IMR-90 (cell line): ENCODE measurements at regions not wholly inside any gene's neighbourhood (a gene's known extent, or its start where the extent isn't known, plus 50 kb on each side); places are given as distances from the start of the nearest gene placed in this dataset.

Experiments
- ATAC-seq: fragments of 200-7000 bp; cut with Tn5 transposase; 2 replicates; pipeline ENCODE4 v1.9.1; 2020; ENCODE audit warnings: low read depth, mild to moderate bottlenecking, moderate library complexity
- BruUV-seq: library from RNA; stranded (reverse); fragments of 400-500 nt; replicated peaks from 2 replicates; lab custom pipeline; 2021; lab: Mats Ljungman, UMichigan
- CTCF ChIA-PET: fragments of 300-600 bp; formaldehyde crosslinking; extraction: SDS; loops from one replicate; lab custom pipeline; 2021; ENCODE audit warnings: antibody characterized with exemption; lab: Yijun Ruan, JAX
- POLR2A ChIA-PET: fragments of 300-600 bp; sonication (Branson Sonifier 250); formaldehyde crosslinking; loops from one replicate; lab custom pipeline; 2022; ENCODE audit warnings: antibody characterized with exemption; ENCODE audit not compliant: unreplicated experiment; lab: Charles Lee
- DNase-seq: peaks from one replicate; pipeline ENCODE4 v3.0.0; 2013
- H2AFZ ChIP-seq: replicated peaks from 2 replicates; pipeline ENCODE3; 2013; ENCODE audit warnings: low read length, mild to moderate bottlenecking; ENCODE audit not compliant: poor library complexity
- H2AK5ac ChIP-seq: 2 replicates; pipeline ENCODE4 v1.6.1; 2013; ENCODE audit warnings: low read depth, low read length, inconsistent platforms
- H2AK9ac ChIP-seq: replicated peaks from 2 replicates; pipeline ENCODE3; 2013; ENCODE audit warnings: mild to moderate bottlenecking, low read depth, low read length, moderate library complexity; ENCODE audit not compliant: poor library complexity
- H2BK120ac ChIP-seq: 2 replicates; pipeline ENCODE4 v1.6.1; 2013; ENCODE audit warnings: low read depth, low read length, inconsistent platforms
- H2BK15ac ChIP-seq: 3 replicates; pipeline ENCODE4 v1.6.1; 2013; ENCODE audit warnings: low read depth, low read length, inconsistent platforms
- H2BK20ac ChIP-seq: 2 replicates; pipeline ENCODE4 v1.6.1; 2013; ENCODE audit warnings: low read depth, mild to moderate bottlenecking, inconsistent platforms, low read length, moderate library complexity
- H2BK5ac ChIP-seq: 2 replicates; pipeline ENCODE4 v1.6.1; 2013; ENCODE audit warnings: mild to moderate bottlenecking, low read depth, low read length, inconsistent platforms; ENCODE audit not compliant: poor library complexity, severe bottlenecking
- H3K14ac ChIP-seq: replicated peaks from 2 replicates; pipeline ENCODE4 v1.6.1; 2013; ENCODE audit warnings: low read depth, low read length, inconsistent platforms
- H3K18ac ChIP-seq: 2 replicates; pipeline ENCODE4 v1.6.1; 2013; ENCODE audit warnings: low read depth, low read length, control low read depth
- H3K23ac ChIP-seq: 2 replicates; pipeline ENCODE4 v1.6.1; 2013; ENCODE audit warnings: low read depth, low read length, inconsistent platforms
- H3K27ac ChIP-seq: 2 replicates; pipeline ENCODE4 v1.5.1; 2013; ENCODE audit warnings: mild to moderate bottlenecking, control low read depth, low read length; ENCODE audit not compliant: insufficient read depth
- H3K27me3 ChIP-seq: 2 replicates; pipeline ENCODE4 v1.6.1; 2013; ENCODE audit warnings: low read length; ENCODE audit not compliant: control insufficient read depth, insufficient read depth
- H3K36me3 ChIP-seq: 2 replicates; pipeline ENCODE4 v1.6.1; 2013; ENCODE audit warnings: low read length, mixed read lengths; ENCODE audit not compliant: control insufficient read depth, insufficient read depth
- H3K4ac ChIP-seq: 2 replicates; pipeline ENCODE4 v1.6.1; 2013; ENCODE audit warnings: low read depth, low read length, inconsistent platforms
- H3K4me1 ChIP-seq: 2 replicates; pipeline ENCODE4 v1.6.1; 2013; ENCODE audit warnings: low read length, mixed read lengths; ENCODE audit not compliant: control insufficient read depth, insufficient read depth
- H3K4me2 ChIP-seq: 2 replicates; pipeline ENCODE4 v1.6.1; 2013; ENCODE audit warnings: low read depth, mild to moderate bottlenecking, control low read depth, low read length, moderate library complexity
- H3K4me3 ChIP-seq: 2 replicates; pipeline ENCODE4 v1.5.1; 2013; ENCODE audit warnings: low read depth, mild to moderate bottlenecking, control low read depth, low read length, moderate library complexity; ENCODE audit not compliant: insufficient read depth
- H3K56ac ChIP-seq: 2 replicates; pipeline ENCODE4 v1.6.1; 2013; ENCODE audit warnings: low read length, inconsistent platforms; ENCODE audit not compliant: insufficient read depth; ENCODE audit errors: extremely low read depth
- H3K79me1 ChIP-seq, 2 experiments: 2 replicates each; pipeline ENCODE4 v1.6.1; 2013; ENCODE audit warnings: low read length in 2 of 2, inconsistent platforms in 1 of 2, low read depth in 1 of 2
- H3K9ac ChIP-seq: 2 replicates; pipeline ENCODE4 v1.6.1; 2013; ENCODE audit warnings: low read depth, low read length, control low read depth
- H3K9me1 ChIP-seq: 2 replicates; pipeline ENCODE4 v1.6.1; 2013; ENCODE audit warnings: low read length, inconsistent platforms; ENCODE audit not compliant: insufficient read depth
- H3K9me3 ChIP-seq: 2 replicates; pipeline ENCODE4 v1.6.1; 2013; ENCODE audit warnings: low read length; ENCODE audit not compliant: control insufficient read depth, insufficient read depth
- H4K20me1 ChIP-seq: 2 replicates; pipeline ENCODE4 v1.6.1; 2013; ENCODE audit warnings: low read length, inconsistent platforms; ENCODE audit not compliant: insufficient read depth
- H4K5ac ChIP-seq: 2 replicates; pipeline ENCODE4 v1.6.1; 2013; ENCODE audit warnings: mild to moderate bottlenecking, low read depth, low read length, control low read depth
- H4K8ac ChIP-seq, 2 experiments: 2 replicates each; pipeline ENCODE4 v1.6.1; 2013; ENCODE audit warnings: low read depth in 2 of 2, low read length in 2 of 2, control low read depth in 1 of 2, inconsistent platforms in 1 of 2
- H4K91ac ChIP-seq: 2 replicates; pipeline ENCODE4 v1.6.1; 2013; ENCODE audit warnings: low read depth, low read length, inconsistent platforms; ENCODE audit not compliant: insufficient read depth
- BHLHE40 ChIP-seq: fragments of 150-350 bp; IDR thresholded peaks from 2 replicates; pipeline ENCODE4 v1.6.1; 2016; ENCODE audit warnings: mild to moderate bottlenecking, low read depth, low read length
- CEBPB ChIP-seq: IDR thresholded peaks from 2 replicates; pipeline ENCODE4 v1.6.1; 2012; ENCODE audit warnings: low read depth, low read length, improper control_type of control experiment
- FOS ChIP-seq: fragments of 150-350 bp; IDR thresholded peaks from 2 replicates; pipeline ENCODE4 v1.6.1; 2016; ENCODE audit warnings: low read depth, low read length
- MAFK ChIP-seq: IDR thresholded peaks from 2 replicates; pipeline ENCODE4 v1.6.1; 2012; ENCODE audit warnings: low read depth, low read length, improper control_type of control experiment
- MAZ ChIP-seq: IDR thresholded peaks from 2 replicates; pipeline ENCODE4 v1.6.1; 2012; ENCODE audit warnings: low read depth, mild to moderate bottlenecking, low read length, improper control_type of control experiment, moderate library complexity, borderline replicate concordance
- MXI1 ChIP-seq: IDR thresholded peaks from 2 replicates; pipeline ENCODE4 v1.6.1; 2012; ENCODE audit warnings: low read depth, mild to moderate bottlenecking, low read length, moderate library complexity, borderline replicate concordance
- NFE2L2 ChIP-seq: fragments of 150-350 bp; IDR thresholded peaks from 2 replicates; pipeline ENCODE4 v1.6.1; 2016; ENCODE audit warnings: low read depth, mild to moderate bottlenecking, low read length
- POLR2A ChIP-seq: IDR thresholded peaks from 2 replicates; pipeline ENCODE4 v1.6.1; 2012; ENCODE audit warnings: mild to moderate bottlenecking, low read depth, low read length
- RCOR1 ChIP-seq: IDR thresholded peaks from 2 replicates; pipeline ENCODE4 v1.6.1; 2012; ENCODE audit warnings: mild to moderate bottlenecking, low read length, improper control_type of control experiment; ENCODE audit not compliant: insufficient replicate concordance
- SMC3 ChIP-seq: fragments of 150-350 bp; IDR thresholded peaks from 2 replicates; pipeline ENCODE4 v1.6.1; 2016; ENCODE audit warnings: low read depth, mild to moderate bottlenecking, antibody characterized with exemption, low read length, moderate library complexity
- WGBS, 2 experiments: methylation state at CpG; one replicate each; pipeline versions ENCODE4 v1.1.5 to v1.1.7; 2013; ENCODE audit warnings: missing lambda C conversion rate in 2 of 2; ENCODE audit not compliant: insufficient read length in 1 of 2; ENCODE audit errors: extremely low coverage in 2 of 2; 5-methylcytosine and 5-hydroxymethylcytosine counted together
- dilution Hi-C: fragments of 300-500 bp; cut with HindIII; formaldehyde crosslinking; loops from one replicate; pipeline ENCODE4 v1.14.3; 2018; ENCODE audit warnings: low sequenced_read_pairs; ENCODE audit not compliant: unreplicated experiment
- in situ Hi-C: fragments of 300-500 bp; cut with MboI; formaldehyde crosslinking; loops from 3 replicates; pipeline ENCODE4 v1.14.3; 2019; ENCODE audit warnings: low sequenced_read_pairs, inconsistent platforms, mixed read lengths
- intact Hi-C: fragments of 100-400 bp; cut with micrococcal nuclease; formaldehyde crosslinking; loops from 2 replicates; pipeline ENCODE4 v1.10.0; 2022
- TF ChIP-seq, protein P1 (sequence below): conservative IDR thresholded peaks from 2 replicates; pipeline ENCODE4 v1.5.1; 2012; ENCODE audit warnings: mild to moderate bottlenecking, low read depth, low read length, improper control_type of control experiment

DNA sequence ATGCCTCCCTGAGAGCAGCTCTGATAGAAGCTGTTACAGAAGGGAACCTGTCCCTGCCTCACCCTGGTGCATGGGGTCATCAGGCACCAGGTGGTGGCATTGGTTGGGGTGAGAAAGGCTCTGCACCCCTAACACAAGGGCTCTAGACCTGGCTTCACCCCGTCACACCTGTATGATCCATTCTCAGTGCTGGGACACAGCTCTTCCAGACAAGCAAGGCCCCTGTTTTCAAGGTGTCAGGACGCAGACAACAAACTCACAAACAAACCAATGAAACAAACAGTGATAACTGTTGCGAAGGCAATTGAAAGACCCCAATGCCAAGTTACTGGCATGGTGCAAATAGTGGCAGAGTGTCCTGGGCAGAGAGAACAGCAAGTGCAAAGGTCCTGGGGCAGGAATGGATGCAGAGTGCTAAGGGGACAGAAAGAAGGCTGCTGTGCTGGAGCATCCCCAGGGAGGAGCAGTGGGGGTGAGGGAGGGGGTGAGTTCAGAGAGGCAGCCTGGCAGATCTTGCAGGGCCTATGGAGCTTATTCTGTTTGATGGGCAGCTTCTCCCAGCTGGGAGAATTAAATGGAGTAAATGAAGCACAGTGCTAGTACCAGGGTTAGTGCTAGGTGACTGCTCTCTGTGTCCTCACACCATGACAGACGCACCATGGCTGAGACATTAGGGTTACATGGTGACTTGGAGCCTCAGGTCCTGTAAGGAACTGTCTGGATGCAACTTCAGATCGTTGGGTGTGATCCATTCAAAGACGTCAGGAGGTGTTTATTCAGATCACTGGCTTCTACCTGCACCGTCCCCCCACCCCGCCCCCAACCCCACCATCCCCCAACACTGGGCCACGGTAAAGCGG is 67.9 kb upstream of the UNC5A start (continued):
- no peak for TF ChIP-seq MAZ

DNA sequence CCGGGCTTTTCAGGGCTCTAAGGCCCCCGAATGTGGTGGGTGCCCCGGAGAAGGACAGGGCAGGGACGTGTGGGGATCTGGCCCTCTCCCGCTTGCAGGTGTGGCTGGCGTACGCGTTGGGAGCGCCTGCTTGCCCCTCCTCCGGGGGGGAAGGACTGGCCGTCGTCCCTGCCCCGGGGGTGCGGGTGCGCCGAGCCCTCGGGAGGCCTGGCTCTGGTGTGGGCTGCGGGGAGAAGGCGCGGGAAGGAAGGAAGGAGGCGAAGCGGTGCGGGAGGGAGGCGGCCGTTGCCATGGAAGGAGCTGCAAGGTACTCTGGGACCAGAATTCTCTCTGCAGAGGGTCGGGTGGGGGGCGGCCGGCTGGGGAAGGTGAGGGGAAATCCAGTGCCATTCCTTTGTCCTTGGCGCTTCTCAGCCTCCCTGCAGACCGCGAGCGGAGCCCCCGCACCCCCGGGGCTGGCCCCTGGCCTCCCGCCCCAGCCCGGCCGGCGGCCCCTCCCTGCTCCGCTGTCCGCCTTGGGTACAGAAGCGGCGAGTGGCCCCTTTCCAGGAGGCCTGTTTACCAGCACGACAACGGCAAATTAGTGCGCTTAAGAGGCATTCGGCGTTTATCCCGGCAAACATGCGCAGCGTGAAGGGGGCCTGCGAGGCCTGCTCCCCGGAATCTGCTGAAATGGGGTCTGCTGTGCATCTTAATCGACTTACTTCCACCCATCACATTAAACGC is 67.1 kb upstream of the UNC5A start:
- ChIA-PET CTCF (no interaction called here), POLR2A (no interaction called here)
- H4K5ac ChIP-seq, result no peak overlapping the region
- 3% methylated on average over 20 of the region's 54 CpGs; no CpG with 5 or more reads in 1 of the 2 experiments for WGBS, 2 experiments
- no peak overlapping the region for H3K18ac ChIP-seq
- no peak overlapping the region for H3K14ac ChIP-seq
- DNase-seq (no peak), ATAC-seq (no peak)
- in situ Hi-C loops (no loop called here), intact Hi-C loops (no loop called here), dilution Hi-C loops (no loop called here)
- H4K91ac ChIP-seq, result no peak overlapping the region
- H3K27ac ChIP-seq, result no peak overlapping the region
- H3K23ac ChIP-seq, result no peak overlapping the region
- no peaks in the 10 kb centered on the region for H3K4me1 ChIP-seq
- H4K20me1 ChIP-seq, result peaks cover 3% of the 10 kb centered on the region; the same call in 1 of the 2 replicates
- TF ChIP-seq RCOR1, result no peak
- TF ChIP-seq CEBPB, result no peak
- TF ChIP-seq MAFK, result no peak
- TF ChIP-seq BHLHE40, result no peak
- TF ChIP-seq, protein P1, sequence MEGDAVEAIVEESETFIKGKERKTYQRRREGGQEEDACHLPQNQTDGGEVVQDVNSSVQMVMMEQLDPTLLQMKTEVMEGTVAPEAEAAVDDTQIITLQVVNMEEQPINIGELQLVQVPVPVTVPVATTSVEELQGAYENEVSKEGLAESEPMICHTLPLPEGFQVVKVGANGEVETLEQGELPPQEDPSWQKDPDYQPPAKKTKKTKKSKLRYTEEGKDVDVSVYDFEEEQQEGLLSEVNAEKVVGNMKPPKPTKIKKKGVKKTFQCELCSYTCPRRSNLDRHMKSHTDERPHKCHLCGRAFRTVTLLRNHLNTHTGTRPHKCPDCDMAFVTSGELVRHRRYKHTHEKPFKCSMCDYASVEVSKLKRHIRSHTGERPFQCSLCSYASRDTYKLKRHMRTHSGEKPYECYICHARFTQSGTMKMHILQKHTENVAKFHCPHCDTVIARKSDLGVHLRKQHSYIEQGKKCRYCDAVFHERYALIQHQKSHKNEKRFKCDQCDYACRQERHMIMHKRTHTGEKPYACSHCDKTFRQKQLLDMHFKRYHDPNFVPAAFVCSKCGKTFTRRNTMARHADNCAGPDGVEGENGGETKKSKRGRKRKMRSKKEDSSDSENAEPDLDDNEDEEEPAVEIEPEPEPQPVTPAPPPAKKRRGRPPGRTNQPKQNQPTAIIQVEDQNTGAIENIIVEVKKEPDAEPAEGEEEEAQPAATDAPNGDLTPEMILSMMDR, result no peak
- TF ChIP-seq MAZ, result no peak
- TF ChIP-seq SMC3, result no peak
- TF ChIP-seq FOS, result no peak
- no peak for TF ChIP-seq MXI1
- TF ChIP-seq POLR2A, result no peak
- no peak for TF ChIP-seq NFE2L2
- no peak overlapping the region for H2AK5ac ChIP-seq
- H2BK20ac ChIP-seq, result no peak overlapping the region
- H3K9me1 ChIP-seq, result no peaks in the 10 kb centered on the region
- peak overlapping the region; percentile 37 for H2AFZ ChIP-seq
- peaks cover 2% of the 10 kb centered on the region; the same call in 1 of the 2 replicates for H3K9me3 ChIP-seq
- H2BK5ac ChIP-seq, result no peak overlapping the region
- no peak overlapping the region for H2BK15ac ChIP-seq
- no peak overlapping the region for H2BK120ac ChIP-seq
- peaks cover 86% of the 10 kb centered on the region for H3K27me3 ChIP-seq
- H3K56ac ChIP-seq, result no peak overlapping the region
- H3K4ac ChIP-seq, result no peak overlapping the region
- no TSS peak for BruUV-seq
- H3K9ac ChIP-seq, result no peak overlapping the region
- no peak overlapping the region for H4K8ac ChIP-seq
- H2AK9ac ChIP-seq, result no peak overlapping the region
- H3K4me3 ChIP-seq, result no peak overlapping the region
- H3K4me2 ChIP-seq, result no peak overlapping the region; the same call in 1 of the 2 replicates
- no peaks in the 10 kb centered on the region for H3K79me1 ChIP-seq
- H3K36me3 ChIP-seq, result no peaks in the 10 kb centered on the region
